Astrocyte of the spinal cord (primary cell): ENCODE measurements at regions not wholly inside any gene's neighbourhood (a gene's known extent, or its start where the extent isn't known, plus 50 kb on each side); places are given as distances from the start of the nearest gene placed in this dataset.
A peak's percentile ranks its signal among the peaks of the same experiment; 100 is the strongest.

ENCODE experiments used
- DNase-seq: peaks from one replicate; pipeline ENCODE4 v3.0.0; 2011; ENCODE audit warnings: low read depth, low spot score
- H3K4me3 ChIP-seq: 2 replicates; pipeline ENCODE4 v1.5.1; 2011; ENCODE audit warnings: low read depth, mild to moderate bottlenecking, low read length, moderate library complexity
- in situ Hi-C: cut with HindIII; loops from 2 replicates; pipeline ENCODE4 v1.10.0; 2017; ENCODE audit warnings: low sequenced_read_pairs
- TF ChIP-seq, protein P1 (sequence below): IDR thresholded peaks from 2 replicates; pipeline ENCODE4 v1.5.1; 2012; ENCODE audit warnings: low read depth, mild to moderate bottlenecking, low read length, inconsistent platforms

DNA sequence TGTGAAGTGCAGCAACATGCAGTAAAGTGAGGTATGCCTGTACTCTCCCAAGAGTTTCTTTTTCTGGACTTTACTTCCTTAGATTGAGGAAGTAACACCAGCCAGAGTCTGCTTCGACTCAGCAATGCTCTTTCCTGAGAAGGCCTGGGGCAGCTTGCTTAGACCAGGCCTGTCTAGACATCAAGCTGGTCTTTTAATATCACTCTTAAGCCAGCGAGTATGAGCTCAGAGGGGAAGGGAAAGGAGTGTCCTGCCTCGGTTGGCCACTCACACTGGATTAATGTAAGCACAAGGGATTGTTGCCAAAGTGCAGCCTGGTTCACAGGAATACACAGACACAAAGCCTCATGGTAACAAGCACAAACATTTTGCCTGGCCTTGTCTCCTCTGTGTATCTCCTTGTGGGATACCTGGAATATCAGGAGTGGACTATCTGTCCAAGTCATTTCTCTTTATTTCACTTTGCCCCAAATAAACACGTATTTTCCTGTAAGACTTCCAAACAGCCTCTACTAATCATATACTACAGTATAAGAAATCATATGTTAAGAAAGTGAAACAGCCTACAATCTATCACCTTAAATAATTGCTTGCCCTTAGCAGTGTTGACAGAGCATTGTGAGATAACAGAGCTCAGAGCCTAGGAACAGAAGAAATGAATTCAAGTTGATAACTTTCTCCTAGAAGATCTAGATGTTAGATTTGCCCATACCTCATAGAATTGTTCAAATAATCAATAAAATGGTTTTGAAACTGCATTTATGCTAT is 121.2 kb upstream of the DAAM1 start:
- TF ChIP-seq, protein P1, sequence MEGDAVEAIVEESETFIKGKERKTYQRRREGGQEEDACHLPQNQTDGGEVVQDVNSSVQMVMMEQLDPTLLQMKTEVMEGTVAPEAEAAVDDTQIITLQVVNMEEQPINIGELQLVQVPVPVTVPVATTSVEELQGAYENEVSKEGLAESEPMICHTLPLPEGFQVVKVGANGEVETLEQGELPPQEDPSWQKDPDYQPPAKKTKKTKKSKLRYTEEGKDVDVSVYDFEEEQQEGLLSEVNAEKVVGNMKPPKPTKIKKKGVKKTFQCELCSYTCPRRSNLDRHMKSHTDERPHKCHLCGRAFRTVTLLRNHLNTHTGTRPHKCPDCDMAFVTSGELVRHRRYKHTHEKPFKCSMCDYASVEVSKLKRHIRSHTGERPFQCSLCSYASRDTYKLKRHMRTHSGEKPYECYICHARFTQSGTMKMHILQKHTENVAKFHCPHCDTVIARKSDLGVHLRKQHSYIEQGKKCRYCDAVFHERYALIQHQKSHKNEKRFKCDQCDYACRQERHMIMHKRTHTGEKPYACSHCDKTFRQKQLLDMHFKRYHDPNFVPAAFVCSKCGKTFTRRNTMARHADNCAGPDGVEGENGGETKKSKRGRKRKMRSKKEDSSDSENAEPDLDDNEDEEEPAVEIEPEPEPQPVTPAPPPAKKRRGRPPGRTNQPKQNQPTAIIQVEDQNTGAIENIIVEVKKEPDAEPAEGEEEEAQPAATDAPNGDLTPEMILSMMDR, result no peak
- in situ Hi-C loops, result no loop called here
- DNase-seq, result no peak
- H3K4me3 ChIP-seq, result no peak overlapping the region

DNA sequence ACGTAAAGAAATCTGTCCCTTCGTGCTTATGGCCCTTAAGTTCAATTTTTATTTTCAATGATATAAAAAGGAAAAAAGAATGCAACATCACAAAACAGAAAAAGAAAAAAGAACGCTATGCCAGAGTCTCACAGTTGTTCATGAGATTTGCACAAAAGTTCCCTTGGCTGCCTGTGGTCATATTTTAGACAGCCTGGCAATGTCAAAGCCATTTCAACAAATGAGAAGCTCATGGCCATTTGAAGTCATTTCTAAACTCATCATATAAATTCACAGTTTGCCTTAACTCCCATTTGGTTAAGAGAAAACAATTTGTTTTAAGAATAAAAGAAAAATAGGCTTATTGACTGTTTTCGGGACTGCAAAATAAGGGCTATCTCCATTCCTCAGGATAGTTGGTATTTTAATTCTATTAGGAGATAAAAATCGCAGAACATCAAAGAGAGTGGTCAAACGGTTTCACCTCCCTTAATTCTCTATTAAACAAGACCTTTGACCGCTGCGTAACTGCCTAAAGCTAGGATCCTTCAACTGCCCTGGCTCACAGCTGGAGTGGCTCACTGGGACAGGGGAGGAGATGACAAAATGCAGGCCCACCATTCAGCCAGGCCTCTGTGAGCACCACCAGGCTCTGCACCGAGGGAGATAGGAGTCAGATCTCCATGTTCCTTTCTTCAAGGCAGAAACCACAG is 119.2 kb upstream of the DAAM1 start:
- in situ Hi-C loops, result no loop called here
- H3K4me3 ChIP-seq, result no peak overlapping the region
- DNase-seq, result no peak
- TF ChIP-seq, protein P1, result no peak

DNA sequence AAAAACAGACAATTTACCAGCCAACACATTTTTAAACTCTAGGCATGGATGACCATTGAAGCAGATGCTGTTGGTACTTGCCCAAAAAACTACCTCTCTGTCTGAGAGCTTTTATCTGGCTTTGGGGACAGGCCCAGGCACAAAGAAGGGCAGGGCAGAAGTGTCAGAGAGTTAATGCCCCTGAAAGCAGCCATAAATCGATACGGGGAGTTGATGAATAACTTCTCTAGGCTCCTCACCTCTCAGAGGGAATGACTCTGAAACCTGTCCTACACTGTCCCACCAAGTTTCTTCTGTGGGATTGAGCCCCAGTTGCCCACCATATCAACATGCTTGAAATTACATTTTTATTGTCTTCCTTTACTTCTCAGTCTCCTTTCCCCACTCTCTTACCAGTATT is 113.0 kb upstream of the DAAM1 start:
- DNase-seq, result no peak
- no peak overlapping the region for H3K4me3 ChIP-seq
- TF ChIP-seq, protein P1, result no peak
- in situ Hi-C loops, result no loop called here

DNA sequence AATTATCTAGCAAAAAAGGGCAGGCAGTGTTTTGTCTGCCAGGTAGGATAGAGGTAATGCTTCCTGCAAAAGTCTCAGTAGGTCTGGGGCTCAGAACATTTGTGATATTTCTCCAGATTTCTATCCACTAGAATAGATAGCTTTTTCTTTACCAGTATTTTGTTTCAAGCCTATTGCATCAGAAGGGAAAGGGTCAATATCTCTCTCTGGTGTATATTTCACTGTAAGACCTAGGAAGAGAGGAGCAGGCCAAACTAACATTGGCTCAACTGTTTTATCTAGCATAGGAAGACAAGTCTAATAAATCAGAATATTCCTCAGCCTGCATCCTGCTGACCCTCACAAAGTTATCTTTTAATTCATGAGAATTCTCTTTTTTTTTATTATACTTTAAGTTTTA is 106.7 kb upstream of the DAAM1 start:
- no peak for DNase-seq
- no peak overlapping the region for H3K4me3 ChIP-seq
- TF ChIP-seq, protein P1, result no peak
- in situ Hi-C loops, result no loop called here

DNA sequence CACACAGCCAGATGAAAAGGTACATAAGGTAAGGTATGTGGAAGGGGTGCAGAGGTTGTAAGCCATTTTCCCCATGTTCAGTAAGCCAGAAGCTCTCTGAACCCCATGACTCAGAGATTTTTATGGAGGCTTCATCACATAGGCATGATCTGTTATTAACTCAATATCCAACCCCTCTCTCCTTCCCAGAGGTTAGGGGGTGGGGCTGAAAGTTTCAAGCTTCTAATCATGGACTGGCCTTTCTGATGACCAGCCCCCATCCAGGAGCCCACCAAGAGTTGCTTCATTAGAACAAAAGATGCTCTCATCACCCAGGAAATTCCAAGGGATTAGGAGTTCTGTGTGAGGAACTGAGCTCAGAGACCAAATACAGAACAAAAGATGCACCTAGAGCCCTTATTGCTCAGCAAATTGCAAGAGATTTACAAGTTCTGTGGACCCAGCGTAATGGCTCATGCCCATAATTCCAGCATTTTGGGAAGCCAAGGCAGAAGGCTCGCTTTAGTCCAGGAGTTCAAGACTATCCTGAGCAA is 103.2 kb upstream of the DAAM1 start:
- TF ChIP-seq, protein P1, result no peak
- in situ Hi-C loops, result no loop called here
- H3K4me3 ChIP-seq, result no peak overlapping the region

DNA sequence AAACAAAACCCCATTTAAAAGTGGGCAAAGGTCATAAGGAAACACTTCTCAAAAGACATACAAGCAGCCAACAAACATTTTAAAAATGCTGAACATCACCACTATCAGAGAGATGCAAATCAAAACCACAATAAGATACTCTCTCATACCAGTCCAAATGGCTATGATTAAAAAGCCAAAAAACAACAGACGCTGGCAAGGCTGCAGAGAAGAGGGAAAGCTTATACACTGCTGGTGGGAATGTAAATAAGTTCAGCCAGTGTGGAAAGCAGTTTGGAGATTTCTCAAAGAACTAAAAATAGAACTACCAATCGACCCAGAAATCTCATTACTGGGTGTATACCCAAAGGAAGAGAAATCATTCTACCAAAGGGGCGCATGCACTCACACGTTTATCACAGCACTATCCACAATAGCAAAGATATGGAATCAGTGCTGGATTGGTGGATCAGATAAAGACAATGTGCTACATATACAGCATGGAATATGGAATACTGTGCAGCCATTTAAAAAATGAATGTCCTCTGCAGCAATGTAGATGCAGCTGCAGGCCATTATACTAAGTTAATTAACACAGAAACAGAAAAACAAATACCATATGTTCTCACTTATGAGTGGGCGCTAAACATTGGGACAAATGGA is 102.1 kb upstream of the DAAM1 start:
- TF ChIP-seq, protein P1, result no peak
- in situ Hi-C loops, result no loop called here
- DNase-seq, result peak; percentile 42
- H3K4me3 ChIP-seq, result no peak overlapping the region

More for the DNA sequence above, 103.2 kb upstream of the DAAM1 start:
- no peak for DNase-seq
